HG02970 (cell line): ENCODE measurements at regions not wholly inside any gene's neighbourhood (a gene's known extent, or its start where the extent isn't known, plus 50 kb on each side); places are given as distances from the start of the nearest gene placed in this dataset.
"Not testable (repeated sequence)": the region's sequence is repeated elsewhere in the genome, so short reads cannot be mapped to it uniquely, and the experiment has no call there.

ENCODE experiments used
- ATAC-seq: cut with Tn5 transposase; IDR thresholded peaks from one replicate; pipeline ENCODE4 v1.9.1; 2021; ENCODE audit warnings: mild to moderate bottlenecking, moderate library complexity, moderate number of reproducible peaks; ENCODE audit not compliant: unreplicated experiment, low FRiP score

DNA sequence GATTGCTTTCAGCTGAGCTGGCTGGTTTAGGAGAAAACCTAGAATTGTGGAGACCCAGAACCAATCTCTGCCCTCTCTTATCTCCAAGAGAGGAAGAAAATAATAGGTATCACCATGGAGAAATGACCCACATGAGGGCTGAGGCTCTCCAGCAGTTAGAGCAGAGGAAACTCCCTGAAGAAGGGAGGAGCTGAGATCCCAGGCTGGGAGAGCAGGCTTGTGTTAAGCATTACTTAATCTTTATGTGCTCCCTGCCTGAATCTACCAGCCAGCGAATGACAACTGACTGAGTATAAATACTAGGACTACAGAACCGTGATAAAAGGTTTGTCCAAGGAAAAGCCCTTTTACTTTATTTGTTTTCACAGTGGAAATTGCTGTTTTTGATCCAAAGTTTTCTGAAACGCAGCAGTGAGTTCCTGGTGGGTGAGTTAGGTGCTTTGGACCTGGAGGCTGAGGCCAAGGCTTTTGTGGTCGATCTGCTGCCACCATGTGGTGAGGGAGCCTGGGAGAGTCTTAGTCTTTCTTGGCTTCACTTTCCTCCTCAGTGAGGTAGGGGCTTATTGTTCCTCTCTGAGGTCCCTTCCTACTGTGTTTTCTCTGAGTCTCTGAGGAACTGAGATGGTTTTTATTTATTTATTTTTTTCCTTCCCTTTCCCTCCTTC, 219.5 kb upstream of the NOTCH2NLA start:
- not testable (repeated sequence) for ATAC-seq

GRCh38 chr1:146443871-146444222, 215.0 kb upstream of the NOTCH2NLA start:
- not testable (repeated sequence) for ATAC-seq

GRCh38 chr1:146443088-146443870, 214.5 kb upstream of the NOTCH2NLA start:
- not testable (repeated sequence) for ATAC-seq

GRCh38 chr1:146438543-146438942, 209.7 kb upstream of the NOTCH2NLA start:
- ATAC-seq: not testable (repeated sequence)

GRCh38 chr1:146416642-146417041, 187.8 kb upstream of the NOTCH2NLA start:
- ATAC-seq: not testable (repeated sequence)

GRCh38 chr1:146415017-146415416, 186.2 kb upstream of the NOTCH2NLA start:
- ATAC-seq: not testable (repeated sequence)

- not testable (repeated sequence) for ATAC-seq
Observed at GRCh38 chr1:146413911-146414310, 185.1 kb upstream of the NOTCH2NLA start.

- not testable (repeated sequence) for ATAC-seq
Observed at GRCh38 chr1:146411923-146412322, 183.1 kb upstream of the NOTCH2NLA start.

- not testable (repeated sequence) for ATAC-seq
Observed at GRCh38 chr1:146409817-146410441, 181.1 kb upstream of the NOTCH2NLA start.

DNA sequence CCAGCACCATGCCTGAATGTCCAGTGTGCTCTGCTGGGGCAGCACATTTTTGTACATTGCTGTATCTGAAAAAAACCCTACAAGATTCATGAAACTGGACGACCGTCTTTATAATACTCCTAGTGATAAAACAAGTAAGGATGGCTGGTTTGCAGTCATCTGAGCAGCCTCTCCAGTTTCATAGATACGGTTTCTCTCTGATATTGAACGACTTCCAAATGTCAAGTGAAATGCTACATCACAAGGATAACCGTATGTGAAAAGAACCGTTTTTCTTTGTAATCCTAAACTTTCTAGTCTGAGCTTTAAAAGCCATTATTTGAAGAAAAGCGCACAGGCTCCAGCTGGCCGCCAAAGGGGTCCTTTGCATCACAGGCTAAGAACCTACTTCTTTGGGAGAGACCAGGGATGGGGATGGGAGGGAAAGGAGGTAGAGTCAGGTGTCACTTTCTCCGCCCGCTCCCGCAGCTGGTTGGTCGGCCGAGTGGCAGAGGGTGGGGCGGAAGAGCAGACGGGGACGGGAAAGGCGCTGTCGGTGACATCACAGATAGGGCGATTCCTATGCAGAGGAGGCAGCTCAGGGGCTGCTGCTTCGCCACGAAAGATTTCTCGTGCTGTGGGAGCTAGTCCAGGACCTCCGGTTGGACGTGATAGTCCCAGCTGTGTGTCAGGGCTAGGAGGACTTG, 180.4 kb upstream of the NOTCH2NLA start:
- not testable (repeated sequence) for ATAC-seq

- not testable (repeated sequence) for ATAC-seq
Observed at GRCh38 chr1:146401281-146401825, 172.5 kb upstream of the NOTCH2NLA start.

DNA sequence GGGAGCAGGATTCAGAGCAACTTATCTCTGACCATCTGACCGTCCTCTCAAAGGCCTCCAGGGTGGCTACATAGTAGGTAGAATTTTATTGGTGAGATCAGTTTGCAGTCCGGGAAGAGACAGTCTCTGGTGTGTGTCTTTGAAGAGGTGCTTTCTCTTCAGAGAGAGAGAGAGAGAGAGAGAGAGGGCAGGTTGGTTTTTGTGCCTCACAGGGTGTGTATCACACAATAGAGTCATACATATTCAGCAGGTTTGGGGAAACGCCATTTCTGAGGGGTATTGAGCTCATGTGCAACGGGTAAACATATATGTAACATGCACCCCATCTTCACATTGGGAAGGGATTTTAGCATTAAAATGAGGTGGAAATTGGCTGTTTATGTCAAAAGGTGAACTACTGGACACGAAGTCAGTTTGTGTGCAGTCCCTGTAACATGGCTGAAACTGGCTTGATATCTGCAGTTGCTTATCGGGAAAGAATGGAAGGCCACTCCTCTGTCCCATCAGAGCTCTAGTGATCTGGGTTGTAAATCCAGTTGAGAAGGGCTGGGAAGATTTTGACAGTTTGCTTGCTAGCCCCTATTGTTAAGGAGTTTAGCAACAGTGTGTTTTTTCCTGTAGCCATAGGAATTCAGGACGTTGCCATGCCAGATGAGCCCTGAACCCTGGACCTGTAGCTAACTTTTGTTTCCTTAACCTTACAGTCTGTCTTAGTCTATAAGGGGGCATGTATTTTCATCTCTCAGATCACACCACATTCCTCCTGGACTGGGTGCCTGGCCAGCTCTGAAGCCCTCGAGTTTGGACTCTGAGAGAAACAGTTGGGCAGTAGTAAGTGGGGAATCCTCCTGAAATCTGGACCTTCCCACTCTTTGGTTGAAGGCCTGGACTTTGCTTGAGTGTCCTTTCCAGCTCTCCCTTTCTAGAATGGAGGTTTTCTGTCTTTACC, 171.6 kb upstream of the NOTCH2NLA start:
- ATAC-seq: not testable (repeated sequence)

- ATAC-seq: not testable (repeated sequence)
Observed at GRCh38 chr1:146399225-146399624, 170.4 kb upstream of the NOTCH2NLA start.

DNA sequence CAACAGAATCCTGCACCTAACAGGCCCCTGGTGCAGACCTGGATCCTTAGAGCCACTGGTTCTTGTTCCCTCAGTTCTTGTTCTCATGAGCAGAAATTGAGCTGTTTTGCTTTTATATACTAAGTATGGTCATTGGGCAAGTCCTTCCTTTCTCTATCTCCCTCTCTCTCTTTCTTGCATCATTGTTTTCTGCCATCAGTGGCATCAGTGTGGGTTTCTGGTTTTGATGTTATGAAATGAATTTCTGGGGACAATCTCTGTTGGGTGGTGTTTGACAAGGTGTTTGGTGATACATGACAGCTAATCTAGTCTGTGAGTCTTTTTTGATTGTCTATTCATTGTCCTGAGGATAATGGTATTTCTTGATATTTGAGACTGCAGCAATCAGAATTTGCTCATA, 168.0 kb upstream of the NOTCH2NLA start:
- ATAC-seq: not testable (repeated sequence)

DNA sequence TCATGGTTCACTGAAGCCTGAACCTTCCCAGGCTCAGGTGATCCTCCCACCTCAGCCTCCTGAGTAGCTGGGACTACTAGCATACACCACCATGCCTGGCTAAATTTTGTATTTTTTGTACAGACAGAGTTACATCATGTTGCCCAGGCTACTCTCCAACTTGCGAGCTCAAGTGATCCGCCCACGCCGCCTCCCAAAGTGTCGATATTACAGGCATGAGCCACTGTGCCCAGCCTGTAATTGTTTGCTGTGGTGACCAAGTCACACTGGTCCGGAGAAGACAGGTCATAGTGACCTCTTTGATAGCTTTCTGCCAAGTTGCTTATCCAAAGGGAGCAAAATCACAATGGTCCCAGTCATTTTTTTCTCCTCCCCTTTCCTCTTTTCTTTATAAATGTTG, 167.4 kb upstream of the NOTCH2NLA start:
- not testable (repeated sequence) for ATAC-seq

DNA sequence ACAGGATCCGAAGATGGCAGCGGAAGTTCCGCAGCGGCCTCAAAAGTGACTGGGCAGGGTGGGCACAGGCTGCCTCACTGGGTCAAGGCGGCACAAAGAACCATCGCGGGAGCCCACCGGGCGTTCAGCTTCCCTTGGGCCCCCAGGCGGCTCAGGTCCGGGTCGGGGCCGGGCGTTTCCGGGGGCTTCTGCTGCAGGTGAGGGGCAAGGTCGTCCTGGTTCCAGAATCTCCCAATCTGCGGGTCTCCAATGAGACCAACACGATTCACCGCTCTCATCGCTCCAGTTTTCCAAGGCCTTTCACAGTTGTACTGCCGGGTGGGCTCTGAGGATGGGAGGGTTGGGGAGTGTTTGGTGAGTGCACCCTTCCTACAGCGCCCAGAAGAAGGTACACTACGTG, 165.0 kb upstream of the NOTCH2NLA start:
- ATAC-seq: not testable (repeated sequence)

DNA sequence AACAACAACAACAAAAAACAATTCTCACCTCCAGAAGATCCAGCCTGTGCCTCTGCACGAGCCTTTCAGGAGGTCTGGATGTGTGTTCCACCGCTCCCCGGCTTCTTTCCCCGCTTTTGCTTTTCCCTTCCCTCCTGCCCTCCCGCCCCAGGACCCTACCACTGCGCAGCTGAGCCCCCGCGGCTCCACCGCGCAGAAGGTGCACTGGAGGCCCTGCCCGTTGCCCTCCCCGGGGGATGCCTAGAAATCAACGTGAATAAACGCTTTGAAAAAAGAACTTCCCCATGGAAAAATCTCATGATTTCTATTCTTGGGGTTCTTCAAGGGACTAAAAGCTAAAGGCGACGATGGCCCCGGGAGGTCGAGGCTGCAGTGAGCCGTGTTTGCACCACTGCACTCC, 164.3 kb upstream of the NOTCH2NLA start:
- not testable (repeated sequence) for ATAC-seq

GRCh38 chr1:146389178-146389577, 160.4 kb upstream of the NOTCH2NLA start:
- not testable (repeated sequence) for ATAC-seq

GRCh38 chr1:146387750-146388469, 159.1 kb upstream of the NOTCH2NLA start:
- not testable (repeated sequence) for ATAC-seq
